Activated CD8-positive, alpha-beta T cell treated with anti-CD3 and anti-CD28 coated beads for 36 hours (primary cell): ENCODE measurements at regions not wholly inside any gene's neighbourhood (a gene's known extent, or its start where the extent isn't known, plus 50 kb on each side); places are given as distances from the start of the nearest gene placed in this dataset.
"Not testable (repeated sequence)": the region's sequence is repeated elsewhere in the genome, so short reads cannot be mapped to it uniquely, and the experiment has no call there.

Experiments used
- ATAC-seq: fragments of 200-7000 bp; cut with Tn5 transposase; one replicate; pipeline ENCODE4 v1.10.0; 2021; ENCODE audit warnings: mild to moderate bottlenecking, moderate library complexity
- CTCF ChIA-PET: fragments of 350-600 bp; sonication (Branson Sonifier 250); formaldehyde crosslinking; loops from one replicate; lab custom pipeline; 2021; ENCODE audit warnings: antibody characterized with exemption; lab: Charles Lee
- POLR2A ChIA-PET: fragments of 350-600 bp; sonication (Branson Sonifier 250); formaldehyde crosslinking; loops from one replicate; lab custom pipeline; 2021; ENCODE audit warnings: antibody characterized with exemption; lab: Charles Lee
- DNase-seq: peaks from one replicate; pipeline ENCODE4 v3.0.0-alpha.2; 2020
- H3K27ac Mint-ChIP-seq: one replicate; pipeline ENCODE4 v1.8.0; 2021; ENCODE audit warnings: mild to moderate bottlenecking, mixed read lengths
- H3K27me3 Mint-ChIP-seq: one replicate; pipeline ENCODE4 v1.8.0; 2021; ENCODE audit warnings: mixed read lengths
- H3K36me3 Mint-ChIP-seq: one replicate; pipeline ENCODE4 v1.8.0; 2021; ENCODE audit warnings: low read depth, mixed read lengths
- H3K4me1 Mint-ChIP-seq: one replicate; pipeline ENCODE4 v1.8.0; 2021; ENCODE audit warnings: low read depth, mixed read lengths
- H3K4me3 Mint-ChIP-seq: one replicate; pipeline ENCODE4 v1.8.0; 2021; ENCODE audit warnings: mild to moderate bottlenecking, moderate library complexity, mixed read lengths
- H3K9me3 Mint-ChIP-seq: one replicate; pipeline ENCODE4 v1.8.0; 2021; ENCODE audit warnings: mixed read lengths
- intact Hi-C: fragments of 100-400 bp; cut with micrococcal nuclease; formaldehyde crosslinking; loops from one replicate; pipeline ENCODE4 v1.10.0; 2022
- TF ChIP-seq, protein P1 (sequence below): fragments of 200-600 bp; IDR thresholded peaks from one replicate; pipeline ENCODE4 v1.8.0; 2022; ENCODE audit warnings: antibody characterized with exemption, mild to moderate bottlenecking

DNA sequence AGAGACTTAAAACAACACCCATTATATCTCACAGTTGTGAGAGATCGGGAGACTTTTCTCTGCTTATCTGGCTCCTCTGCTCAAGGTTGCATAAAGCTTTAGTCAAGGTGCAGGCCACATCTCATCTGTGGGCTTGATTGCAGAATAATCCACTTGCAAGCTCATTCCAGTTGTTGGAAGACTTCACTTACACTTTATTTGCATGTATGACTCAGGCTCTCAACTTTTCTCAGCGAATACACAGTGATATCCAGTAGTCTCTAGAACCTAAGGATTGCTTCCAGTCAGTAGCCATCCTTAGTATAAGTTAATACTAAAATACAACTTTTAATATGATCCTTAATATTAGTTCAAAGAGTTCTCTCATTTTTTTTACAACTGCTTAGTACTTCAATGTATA is 435.5 kb upstream of the NRG3 start:
- Mint-ChIP-seq H3K4me1 (no peaks in the 10 kb centered on the region), H3K27ac (no peak overlapping the region), H3K36me3 (no peaks in the 10 kb centered on the region), H3K4me3 (no peak overlapping the region), H3K27me3 (no peaks in the 10 kb centered on the region), H3K9me3 (peaks cover 5% of the 10 kb centered on the region)
- CTCF ChIA-PET, result no interaction called here
- intact Hi-C loops, result no loop called here
- POLR2A ChIA-PET, result no interaction called here
- ATAC-seq, result no peak
- DNase-seq, result no peak
- TF ChIP-seq, protein P1, sequence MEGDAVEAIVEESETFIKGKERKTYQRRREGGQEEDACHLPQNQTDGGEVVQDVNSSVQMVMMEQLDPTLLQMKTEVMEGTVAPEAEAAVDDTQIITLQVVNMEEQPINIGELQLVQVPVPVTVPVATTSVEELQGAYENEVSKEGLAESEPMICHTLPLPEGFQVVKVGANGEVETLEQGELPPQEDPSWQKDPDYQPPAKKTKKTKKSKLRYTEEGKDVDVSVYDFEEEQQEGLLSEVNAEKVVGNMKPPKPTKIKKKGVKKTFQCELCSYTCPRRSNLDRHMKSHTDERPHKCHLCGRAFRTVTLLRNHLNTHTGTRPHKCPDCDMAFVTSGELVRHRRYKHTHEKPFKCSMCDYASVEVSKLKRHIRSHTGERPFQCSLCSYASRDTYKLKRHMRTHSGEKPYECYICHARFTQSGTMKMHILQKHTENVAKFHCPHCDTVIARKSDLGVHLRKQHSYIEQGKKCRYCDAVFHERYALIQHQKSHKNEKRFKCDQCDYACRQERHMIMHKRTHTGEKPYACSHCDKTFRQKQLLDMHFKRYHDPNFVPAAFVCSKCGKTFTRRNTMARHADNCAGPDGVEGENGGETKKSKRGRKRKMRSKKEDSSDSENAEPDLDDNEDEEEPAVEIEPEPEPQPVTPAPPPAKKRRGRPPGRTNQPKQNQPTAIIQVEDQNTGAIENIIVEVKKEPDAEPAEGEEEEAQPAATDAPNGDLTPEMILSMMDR, result no peak

DNA sequence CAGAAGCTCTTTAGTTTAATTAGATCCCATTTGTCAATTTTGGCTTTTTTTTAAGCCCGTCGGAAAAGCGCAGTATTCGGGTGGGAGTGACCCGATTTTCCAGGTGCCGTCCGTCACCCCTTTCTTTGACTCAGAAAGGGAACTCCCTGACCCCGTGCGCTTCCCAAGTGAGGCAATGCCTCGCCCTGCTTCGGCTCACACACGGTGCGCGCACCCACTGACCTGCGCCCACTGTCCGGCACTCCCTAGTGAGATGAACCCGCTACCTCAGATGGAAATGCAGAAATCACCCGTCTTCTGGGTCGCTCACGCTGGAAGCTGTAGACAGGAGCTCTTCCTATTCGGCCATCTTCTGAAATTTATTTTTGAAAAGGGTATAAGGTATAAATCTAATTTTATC is 433.4 kb upstream of the NRG3 start:
- CTCF ChIA-PET, ATAC-seq, intact Hi-C loops, H3K9me3 Mint-ChIP-seq, DNase-seq, H3K4me1 Mint-ChIP-seq, H3K4me3 Mint-ChIP-seq, POLR2A ChIA-PET, H3K36me3 Mint-ChIP-seq, H3K27me3 Mint-ChIP-seq, H3K27ac Mint-ChIP-seq: not testable (repeated sequence)

GRCh38 chr10:81444242-81444929 is 430.6 kb upstream of the NRG3 start:
- Mint-ChIP-seq H3K9me3 (peaks cover 5% of the 10 kb centered on the region), H3K4me1 (no peaks in the 10 kb centered on the region), H3K4me3 (no peak overlapping the region), H3K27me3 (no peaks in the 10 kb centered on the region), H3K27ac (no peak overlapping the region), H3K36me3 (no peaks in the 10 kb centered on the region)
- intact Hi-C loops, result no loop called here
- TF ChIP-seq, protein P1, result no peak
- DNase-seq, result no peak
- no peak for ATAC-seq
- ChIA-PET CTCF (no interaction called here), POLR2A (no interaction called here)

DNA sequence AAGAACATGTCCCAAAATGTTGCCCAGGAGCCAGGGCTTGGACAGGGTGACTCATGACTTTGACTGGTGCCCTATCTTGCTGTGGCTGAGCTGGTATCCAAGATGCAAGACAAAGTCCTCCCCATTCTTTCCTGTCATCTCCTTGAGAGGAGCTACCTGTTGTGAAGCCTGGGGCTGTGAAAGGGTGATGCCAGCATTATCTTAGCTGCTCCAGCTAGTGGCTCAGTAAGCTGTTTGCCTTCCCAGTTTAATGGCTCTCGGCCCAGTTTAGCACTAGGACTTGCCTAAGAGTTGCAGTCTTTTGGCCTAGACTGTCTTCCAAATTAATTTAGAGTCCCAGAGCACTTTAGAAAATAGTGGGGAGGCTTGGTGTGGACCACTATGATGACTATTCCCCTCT is 424.3 kb upstream of the NRG3 start:
- TF ChIP-seq, protein P1, result no peak
- ChIA-PET CTCF (interaction anchor here (0.6 kb wide), 1 partner anchor 326 kb away, joined by 3 read pairs; no protein-coding TSS in a partner anchor), POLR2A (no interaction called here)
- Mint-ChIP-seq H3K4me1 (no peaks in the 10 kb centered on the region), H3K9me3 (no peaks in the 10 kb centered on the region), H3K36me3 (no peaks in the 10 kb centered on the region), H3K27ac (no peak overlapping the region), H3K27me3 (no peaks in the 10 kb centered on the region), H3K4me3 (no peak overlapping the region)
- ATAC-seq, result no peak
- no peak for DNase-seq
- intact Hi-C loops, result no loop called here

GRCh38 chr10:81472927-81473470 is 402.0 kb upstream of the NRG3 start:
- ChIA-PET POLR2A (no interaction called here), CTCF (no interaction called here)
- H3K36me3 Mint-ChIP-seq, result no peaks in the 10 kb centered on the region
- no peaks in the 10 kb centered on the region for H3K27me3 Mint-ChIP-seq
- TF ChIP-seq, protein P1, result no peak
- no peak overlapping the region for H3K4me3 Mint-ChIP-seq
- DNase-seq (no peak), ATAC-seq (no peak)
- no peak overlapping the region for H3K27ac Mint-ChIP-seq
- H3K9me3 Mint-ChIP-seq, result peaks cover 5% of the 10 kb centered on the region
- intact Hi-C loops, result no loop called here
- no peaks in the 10 kb centered on the region for H3K4me1 Mint-ChIP-seq
